ENCODE measurements at regions not wholly inside any gene's neighbourhood (a gene's known extent, or its start where the extent isn't known, plus 50 kb on each side); places are given as distances from the start of the nearest gene placed in this dataset.
"Not testable (repeated sequence)": the region's sequence is repeated elsewhere in the genome, so short reads cannot be mapped to it uniquely, and the experiment has no call there.

- peak; percentile 4 for DNase-seq (ENCODE audit: low read depth)
Measured at GRCh38 chr2:186991766-186992417, 142.9 kb upstream of the ZSWIM2 start.

GRCh38 chr2:186984966-186985365, 136.0 kb upstream of the ZSWIM2 start:
- no peak for DNase-seq (ENCODE audit: low read depth)

GRCh38 chr2:186984481-186984880, 135.5 kb upstream of the ZSWIM2 start:
- no peak for DNase-seq (ENCODE audit: low read depth)

- DNase-seq (ENCODE audit: low read depth): no peak
Measured at GRCh38 chr2:186980787-186981550, 132.0 kb upstream of the ZSWIM2 start.

- DNase-seq (ENCODE audit: low read depth): no peak
Measured at GRCh38 chr2:186980117-186980442, 131.1 kb upstream of the ZSWIM2 start.

- no peak for DNase-seq (ENCODE audit: low read depth)
Measured at GRCh38 chr2:186979439-186980116, 130.6 kb upstream of the ZSWIM2 start.

- no peak for DNase-seq (ENCODE audit: low read depth)
Measured at GRCh38 chr2:186977433-186978045, 128.6 kb upstream of the ZSWIM2 start.

GRCh38 chr2:186976329-186976728, 127.4 kb upstream of the ZSWIM2 start:
- DNase-seq (ENCODE audit: low read depth): no peak

GRCh38 chr2:186972281-186972970, 123.5 kb upstream of the ZSWIM2 start:
- no peak for DNase-seq (ENCODE audit: low read depth)

GRCh38 chr2:186968277-186968676, 119.3 kb upstream of the ZSWIM2 start:
- no peak for DNase-seq (ENCODE audit: low read depth)

GRCh38 chr2:186966015-186966414, 117.0 kb upstream of the ZSWIM2 start:
- no peak for DNase-seq (ENCODE audit: low read depth)

GRCh38 chr2:186962085-186962747, 113.2 kb upstream of the ZSWIM2 start:
- DNase-seq (ENCODE audit: low read depth): no peak

- DNase-seq (ENCODE audit: low read depth): not testable (repeated sequence)
Measured at GRCh38 chr2:186960241-186960640, 111.3 kb upstream of the ZSWIM2 start.

- DNase-seq (ENCODE audit: low read depth): no peak
Measured at GRCh38 chr2:186959486-186959885, 110.5 kb upstream of the ZSWIM2 start.

GRCh38 chr2:186950694-186951093, 101.7 kb upstream of the ZSWIM2 start:
- no peak for DNase-seq (ENCODE audit: low read depth)

GRCh38 chr2:186949726-186950256, 100.8 kb upstream of the ZSWIM2 start:
- DNase-seq (ENCODE audit: low read depth): no peak

GRCh38 chr2:186947516-186947915, 98.5 kb upstream of the ZSWIM2 start:
- DNase-seq (ENCODE audit: low read depth): no peak

- no peak for DNase-seq (ENCODE audit: low read depth)
Measured at GRCh38 chr2:186946896-186947467, 98.0 kb upstream of the ZSWIM2 start.

GRCh38 chr2:186941853-186942252, 92.9 kb upstream of the ZSWIM2 start:
- no peak for DNase-seq (ENCODE audit: low read depth)

- DNase-seq (ENCODE audit: low read depth): no peak
Measured at GRCh38 chr2:186940463-186940862, 91.5 kb upstream of the ZSWIM2 start.

- no peak for DNase-seq (ENCODE audit: low read depth)
Measured at GRCh38 chr2:186934420-186934819, 85.5 kb upstream of the ZSWIM2 start.

All from amniotic epithelial cell (primary cell).